ENCODE measurements at regions not wholly inside any gene's neighbourhood (a gene's known extent, or its start where the extent isn't known, plus 50 kb on each side); places are given as distances from the start of the nearest gene placed in this dataset.

DNA sequence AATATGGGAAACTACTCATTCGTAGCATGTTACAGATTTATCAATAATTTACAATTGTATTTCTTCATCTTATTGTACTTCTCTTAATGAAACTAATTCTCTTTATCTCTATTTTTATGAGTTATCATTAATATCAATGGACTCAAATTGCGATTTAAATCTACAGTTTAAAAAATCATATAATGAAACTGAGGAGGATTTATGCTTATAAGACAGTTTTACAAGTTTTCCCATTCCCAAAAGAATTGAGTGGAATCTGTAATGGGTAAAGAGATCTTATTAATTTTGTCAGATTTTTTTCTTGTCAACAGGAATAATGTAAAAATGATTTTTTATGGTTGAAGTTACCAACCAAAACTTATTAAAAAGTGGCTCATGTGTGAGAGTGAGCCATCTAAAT, 468.0 kb downstream of the METTL4 start:
- DNase-seq (ENCODE audit: low read depth in 2 of 2), result no peak

GRCh38 chr18:2104620-2105462, 466.5 kb downstream of the METTL4 start:
- DNase-seq (ENCODE audit: low read depth in 2 of 2), result peak; percentile 6

DNA sequence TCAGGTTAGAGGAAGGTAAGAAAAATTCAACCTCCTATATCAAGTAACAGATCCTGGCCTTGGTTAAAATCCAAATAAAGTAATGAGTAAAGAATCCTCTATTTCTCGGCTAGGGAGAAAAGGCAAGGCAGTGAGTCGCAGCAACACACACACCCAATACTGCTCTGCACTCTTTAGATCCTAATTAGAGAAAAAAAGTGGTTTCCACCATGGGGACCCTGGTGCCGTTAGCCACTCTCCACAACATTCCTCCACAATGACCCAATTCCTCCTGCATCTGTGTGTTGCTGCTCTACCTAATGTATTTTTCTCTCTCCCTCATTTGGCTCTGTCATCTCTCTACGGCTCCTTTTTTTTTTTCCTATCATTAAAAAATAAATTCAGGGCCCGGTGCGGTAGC, 462.7 kb downstream of the METTL4 start:
- peak; percentile 35 to 36 for DNase-seq (ENCODE audit: low read depth in 2 of 2)

DNA sequence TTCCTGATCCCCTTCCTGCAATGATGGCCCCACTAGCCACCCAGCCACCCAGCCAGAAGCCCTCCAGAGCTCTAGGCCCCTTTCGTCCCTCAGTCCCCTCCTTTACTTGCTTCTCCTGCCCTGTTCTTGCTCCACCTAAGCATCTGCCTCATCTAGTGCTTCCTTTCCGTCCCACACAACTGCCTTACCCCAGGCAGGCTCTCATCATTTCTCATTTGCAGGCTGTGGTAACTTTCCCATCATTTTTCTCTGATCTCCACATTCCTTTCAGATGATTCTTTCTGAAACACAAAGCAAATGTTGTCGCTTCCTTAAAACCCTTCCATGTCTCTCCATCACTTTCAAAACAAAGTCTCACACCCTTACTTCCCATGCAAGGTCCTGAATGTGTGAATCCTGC, 459.8 kb downstream of the METTL4 start:
- DNase-seq (ENCODE audit: low read depth in 2 of 2), result peak; percentile 17

DNA sequence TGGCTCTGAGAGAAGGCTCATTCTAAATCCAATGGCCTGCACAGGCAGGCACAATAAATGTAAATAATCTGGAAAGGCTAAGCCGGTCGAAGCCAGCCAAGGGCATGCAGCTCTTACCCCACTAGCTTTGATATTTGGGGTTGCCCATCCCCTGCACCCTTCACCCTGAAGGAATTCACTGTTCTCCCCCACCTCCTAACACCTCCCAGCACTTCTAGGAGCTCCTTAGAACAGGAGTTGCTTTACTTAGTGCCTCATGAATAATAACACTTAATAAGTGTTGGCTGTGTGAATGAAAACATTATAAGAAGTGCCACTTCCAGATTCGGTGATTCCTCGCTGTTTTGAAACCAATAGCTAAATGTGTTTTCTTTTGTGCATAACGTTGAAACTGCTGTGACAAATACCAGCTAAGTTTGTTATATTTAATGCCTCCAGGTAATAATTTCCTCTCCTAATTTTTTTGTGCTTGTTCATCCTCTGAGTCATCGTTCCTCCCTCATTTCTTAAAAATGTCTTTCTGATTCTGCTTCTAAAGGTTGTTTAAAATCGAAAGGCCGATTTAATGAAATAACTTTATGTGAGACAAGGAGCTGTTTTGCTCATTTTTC, 458.8 kb downstream of the METTL4 start:
- DNase-seq (ENCODE audit: low read depth in 2 of 2), result no peak

- DNase-seq (ENCODE audit: low read depth in 2 of 2), result no peak
Measured at GRCh38 chr18:2114289-2114688, 457.0 kb downstream of the METTL4 start.

- DNase-seq (ENCODE audit: low read depth in 2 of 2), result no peak
Measured at GRCh38 chr18:2114765-2115164, 456.5 kb downstream of the METTL4 start.

DNA sequence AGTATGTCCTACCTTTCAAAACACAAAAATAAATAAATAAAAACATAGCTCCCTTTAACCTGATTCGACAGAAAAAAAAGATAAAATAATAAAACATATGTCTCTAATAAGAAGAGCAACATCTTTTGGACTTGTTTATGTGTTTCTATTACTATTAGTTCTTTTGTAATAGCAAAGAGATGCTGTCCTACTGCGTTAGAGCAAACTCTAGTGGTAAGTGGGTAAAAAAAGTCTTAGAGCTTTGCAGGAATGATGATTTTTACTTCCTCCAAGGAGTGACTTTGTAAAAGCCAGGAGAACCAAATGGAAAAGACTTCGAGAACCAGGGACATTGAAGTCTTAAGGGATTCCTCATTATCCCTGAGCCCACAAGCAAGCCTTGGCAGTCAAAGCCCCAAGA, 450.1 kb downstream of the METTL4 start:
- no peak for DNase-seq (ENCODE audit: low read depth in 2 of 2)

DNA sequence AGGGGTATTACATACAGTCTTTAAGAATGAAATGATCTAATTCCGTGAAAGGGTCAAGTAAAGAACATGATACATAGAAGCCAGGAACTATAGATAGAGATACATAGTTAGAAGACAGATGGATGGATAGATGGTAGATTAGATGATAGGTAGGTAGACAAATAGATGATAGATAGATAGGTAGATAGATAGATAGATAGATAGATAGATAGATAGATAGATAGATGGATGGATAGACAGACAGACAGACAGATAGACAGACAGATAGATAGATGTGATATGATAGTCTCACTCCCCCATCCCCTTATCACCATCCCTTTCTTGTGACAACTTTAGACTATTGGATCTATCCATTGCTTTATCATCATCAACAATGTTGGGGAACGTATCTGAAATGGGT, 448.2 kb downstream of the METTL4 start:
- no peak for DNase-seq (ENCODE audit: low read depth in 2 of 2)

DNA sequence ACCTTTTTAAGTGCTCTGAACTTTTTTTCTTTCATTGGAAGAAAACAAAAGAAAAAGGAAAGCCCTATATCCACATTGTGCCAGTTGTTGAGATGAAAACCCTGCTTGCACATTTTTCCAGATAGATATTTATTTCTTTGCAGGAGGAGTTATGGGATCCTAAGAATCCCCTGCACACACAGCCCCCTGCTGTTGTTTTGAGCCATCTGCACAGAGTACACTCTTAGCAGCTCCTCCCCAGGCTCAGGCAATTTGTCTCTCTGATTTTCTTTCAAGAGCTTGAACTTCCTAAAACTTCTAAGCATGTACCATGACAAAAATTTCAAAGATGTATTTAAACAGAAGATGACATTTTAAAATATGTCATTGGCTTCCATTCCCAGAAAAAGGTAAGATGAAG, 436.9 kb downstream of the METTL4 start:
- no peak for DNase-seq (ENCODE audit: low read depth in 2 of 2)

DNA sequence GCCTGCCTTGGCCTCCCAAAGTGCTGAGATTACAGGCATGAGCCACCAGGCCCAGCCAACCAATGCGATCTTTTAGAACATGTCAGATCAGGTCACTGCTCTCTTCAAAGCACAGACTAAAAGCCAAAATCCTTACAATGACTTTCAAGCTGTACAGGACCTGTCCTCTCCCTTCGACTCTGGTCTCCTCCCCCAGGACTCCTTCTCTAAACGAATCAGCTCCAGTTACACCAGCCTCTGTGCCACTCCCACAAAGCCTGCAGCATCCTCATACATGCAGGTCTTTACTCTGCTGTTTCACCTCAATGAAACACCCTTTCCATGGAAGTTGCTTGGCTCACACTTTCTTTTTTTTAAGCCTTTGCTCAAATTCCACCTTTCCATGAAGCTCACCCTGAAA, 436.0 kb downstream of the METTL4 start:
- no peak for DNase-seq (ENCODE audit: low read depth in 2 of 2)

- no peak for DNase-seq (ENCODE audit: low read depth in 2 of 2)
Measured at GRCh38 chr18:2138552-2138951, 432.8 kb downstream of the METTL4 start.

DNA sequence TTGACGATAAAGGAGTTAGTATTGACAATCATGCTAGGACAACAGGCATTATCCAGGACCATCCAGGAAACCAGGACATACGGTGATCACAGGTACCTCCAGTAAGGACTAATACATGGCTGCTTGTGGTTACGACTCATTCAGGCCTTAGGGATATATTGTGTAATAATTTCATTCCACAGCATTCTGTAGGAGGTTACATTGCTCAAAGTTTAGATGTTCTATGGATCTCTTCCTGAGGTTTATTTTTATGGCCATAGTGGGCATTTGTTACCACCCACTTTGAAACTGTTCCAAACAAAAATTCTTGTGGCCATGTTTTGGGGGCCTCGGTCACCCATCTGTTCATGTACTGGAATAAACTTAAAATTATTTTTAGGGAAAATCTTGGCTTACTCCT, 431.6 kb downstream of the METTL4 start:
- DNase-seq (ENCODE audit: low read depth in 2 of 2), result peak; percentile 56 to 62

DNA sequence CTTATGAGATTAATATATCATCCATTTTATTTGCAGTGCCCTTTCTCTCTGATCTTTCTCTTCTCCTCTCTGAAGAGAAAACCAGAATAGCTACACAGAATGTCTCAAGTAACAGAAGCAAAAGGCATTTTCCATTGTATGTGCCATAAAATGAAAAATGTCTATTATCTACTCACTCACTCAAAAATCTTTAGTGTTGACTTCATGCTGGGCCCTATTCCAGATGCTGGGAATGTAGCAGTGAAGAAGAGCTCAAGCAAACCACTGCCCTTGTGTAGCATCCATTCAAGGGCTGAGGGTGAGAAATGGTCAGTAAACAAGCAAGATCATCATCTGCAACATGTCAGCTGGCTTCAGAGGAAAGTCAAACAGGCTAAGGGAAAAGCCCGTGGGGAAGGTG, 427.7 kb downstream of the METTL4 start:
- peak; percentile 28 to 36 for DNase-seq (ENCODE audit: low read depth in 2 of 2)

DNA sequence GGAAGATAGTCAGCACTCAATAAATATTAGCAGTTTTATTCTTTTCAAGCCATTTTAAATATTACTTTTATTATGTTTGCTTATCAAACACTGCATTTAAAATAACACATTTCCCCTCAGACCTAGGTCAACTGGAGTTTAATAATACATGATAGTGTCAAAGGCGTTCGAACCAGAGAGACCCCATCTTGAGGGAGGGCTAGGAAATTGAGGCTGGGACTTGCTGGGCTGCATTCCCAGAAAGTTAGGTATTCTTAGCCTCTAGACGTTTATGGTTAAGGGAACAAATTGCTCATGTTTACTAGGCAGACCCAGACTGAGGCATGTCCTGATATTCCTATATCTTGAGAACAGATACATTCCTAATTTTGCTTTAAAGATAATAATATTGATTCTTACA, 426.5 kb downstream of the METTL4 start:
- no peak for DNase-seq (ENCODE audit: low read depth in 2 of 2)

DNA sequence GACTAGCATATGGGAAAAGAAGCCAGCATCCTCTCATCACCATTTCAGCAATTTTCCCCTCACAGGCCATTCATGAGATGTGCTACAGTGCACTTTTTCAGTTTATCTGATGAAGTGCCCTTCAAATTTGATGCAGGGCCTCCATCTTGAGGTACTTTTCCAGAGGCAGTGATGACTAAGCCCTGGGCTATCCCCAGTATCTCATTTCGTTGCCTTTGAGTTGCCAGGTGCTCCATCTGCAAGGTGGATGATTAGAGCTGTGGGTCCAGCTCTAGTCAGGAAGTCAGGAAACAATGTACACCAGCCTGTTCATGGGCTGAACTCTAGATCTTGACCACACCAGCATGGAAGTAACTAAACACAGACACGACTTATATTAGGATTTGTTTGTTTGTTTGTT, 425.2 kb downstream of the METTL4 start:
- DNase-seq (ENCODE audit: low read depth in 2 of 2), result no peak

- DNase-seq (ENCODE audit: low read depth in 2 of 2), result no peak
Measured at GRCh38 chr18:2146754-2147153, 424.6 kb downstream of the METTL4 start.

- peak; percentile 62 to 70 for DNase-seq (ENCODE audit: low read depth in 2 of 2)
Measured at GRCh38 chr18:2147476-2148230, 423.7 kb downstream of the METTL4 start.

- DNase-seq (ENCODE audit: low read depth in 2 of 2), result no peak
Measured at GRCh38 chr18:2148823-2149222, 422.5 kb downstream of the METTL4 start.

DNA sequence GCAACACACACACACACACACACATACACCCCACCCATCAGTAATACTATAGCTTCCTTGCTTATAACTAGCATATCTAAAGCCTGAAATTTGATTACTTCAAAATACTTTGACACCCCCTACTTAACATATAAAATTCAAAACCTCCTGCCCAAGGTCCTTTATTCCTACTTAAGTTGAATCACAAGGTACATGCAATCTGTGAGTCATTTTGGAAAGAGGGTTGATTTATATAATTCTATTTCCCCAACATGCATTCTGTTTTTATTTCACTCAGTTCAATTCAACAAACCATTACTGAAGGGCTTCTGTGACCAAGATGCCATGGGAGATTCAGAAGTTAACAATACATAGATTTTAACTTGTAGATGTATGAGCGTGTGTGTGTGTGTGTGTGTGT, 420.7 kb downstream of the METTL4 start:
- no peak for DNase-seq (ENCODE audit: low read depth in 2 of 2)

- DNase-seq (ENCODE audit: low read depth in 2 of 2), result no peak
Measured at GRCh38 chr18:2154278-2154677, 417.0 kb downstream of the METTL4 start.

GRCh38 chr18:2164644-2165550, 406.4 kb downstream of the METTL4 start:
- DNase-seq (ENCODE audit: low read depth in 2 of 2), result no peak

Measured in fibroblast of skin of left biceps (primary cell).